Mesendoderm (in vitro differentiated cells): ENCODE measurements at regions not wholly inside any gene's neighbourhood (a gene's known extent, or its start where the extent isn't known, plus 50 kb on each side); places are given as distances from the start of the nearest gene placed in this dataset.
"Not testable (repeated sequence)": the region's sequence is repeated elsewhere in the genome, so short reads cannot be mapped to it uniquely, and the experiment has no call there.

ENCODE experiments used
- DNase-seq: peaks from one replicate; pipeline ENCODE4 v3.0.0; 2013
- H2AK5ac ChIP-seq: 2 replicates; pipeline ENCODE4 v1.6.1; 2013; ENCODE audit warnings: low read length, inconsistent platforms
- H2BK120ac ChIP-seq: 2 replicates; pipeline ENCODE4 v1.6.1; 2013; ENCODE audit warnings: low read depth, mild to moderate bottlenecking, low read length, moderate library complexity, mixed read lengths
- H2BK15ac ChIP-seq: replicated peaks from 2 replicates; pipeline ENCODE4 v1.6.1; 2013; ENCODE audit warnings: low read depth, mild to moderate bottlenecking, moderate library complexity
- H2BK5ac ChIP-seq: 2 replicates; pipeline ENCODE4 v1.6.1; 2013; ENCODE audit warnings: low read length, inconsistent platforms
- H3K18ac ChIP-seq: 2 replicates; pipeline ENCODE4 v1.6.1; 2013; ENCODE audit warnings: mild to moderate bottlenecking, low read length, mixed read lengths
- H3K23ac ChIP-seq: one replicate; pipeline ENCODE4 v1.6.1; 2013; ENCODE audit warnings: low read length
- H3K27ac ChIP-seq: 2 replicates; pipeline ENCODE4 v1.5.1; 2013; ENCODE audit warnings: low read depth, mild to moderate bottlenecking, inconsistent platforms, low read length, moderate library complexity
- H3K27me3 ChIP-seq: 2 replicates; pipeline ENCODE4 v1.6.1; 2013; ENCODE audit warnings: low read length, control low read depth, mild to moderate bottlenecking, inconsistent platforms; ENCODE audit not compliant: insufficient read depth, poor library complexity
- H3K36me3 ChIP-seq: 2 replicates; pipeline ENCODE4 v1.6.1; 2013; ENCODE audit warnings: low read length, inconsistent platforms; ENCODE audit not compliant: control insufficient read depth, insufficient read depth
- H3K4ac ChIP-seq: one replicate; pipeline ENCODE4 v1.6.1; 2013; ENCODE audit warnings: low read depth, mild to moderate bottlenecking, low read length, moderate library complexity
- H3K4me1 ChIP-seq: 2 replicates; pipeline ENCODE4 v1.6.1; 2013; ENCODE audit warnings: low read depth, low read length, inconsistent platforms; ENCODE audit not compliant: control insufficient read depth
- H3K4me2 ChIP-seq: 2 replicates; pipeline ENCODE4 v1.6.1; 2013; ENCODE audit warnings: low read length
- H3K4me3 ChIP-seq: 2 replicates; pipeline ENCODE4 v1.5.1; 2013; ENCODE audit warnings: mild to moderate bottlenecking, low read length
- H3K56ac ChIP-seq: one replicate; pipeline ENCODE4 v1.6.1; 2013; ENCODE audit warnings: low read length
- H3K79me1 ChIP-seq: 2 replicates; pipeline ENCODE4 v1.6.1; 2013; ENCODE audit warnings: low read length, inconsistent platforms
- H3K79me2 ChIP-seq: 2 replicates; pipeline ENCODE4 v1.6.1; 2013; ENCODE audit warnings: mild to moderate bottlenecking, low read length; ENCODE audit not compliant: control insufficient read depth, insufficient read depth
- H3K9ac ChIP-seq: 2 replicates; pipeline ENCODE4 v1.6.1; 2013; ENCODE audit warnings: low read length, inconsistent platforms
- H4K5ac ChIP-seq: one replicate; pipeline ENCODE4 v1.6.1; 2013; ENCODE audit warnings: low read length
- H4K8ac ChIP-seq: one replicate; pipeline ENCODE4 v1.6.1; 2013; ENCODE audit warnings: low read depth, mild to moderate bottlenecking, control low read depth, low read length, moderate library complexity
- WGBS: extraction: QIAGEN DNeasy Blood & Tissue Kit; methylation state at CpG from one replicate; pipeline ENCODE4 v1.1.7; 2013; ENCODE audit warnings: low lambda C conversion rate, missing lambda C conversion rate; ENCODE audit not compliant: insufficient coverage; ENCODE audit errors: extremely low coverage; 5-methylcytosine and 5-hydroxymethylcytosine counted together

DNA sequence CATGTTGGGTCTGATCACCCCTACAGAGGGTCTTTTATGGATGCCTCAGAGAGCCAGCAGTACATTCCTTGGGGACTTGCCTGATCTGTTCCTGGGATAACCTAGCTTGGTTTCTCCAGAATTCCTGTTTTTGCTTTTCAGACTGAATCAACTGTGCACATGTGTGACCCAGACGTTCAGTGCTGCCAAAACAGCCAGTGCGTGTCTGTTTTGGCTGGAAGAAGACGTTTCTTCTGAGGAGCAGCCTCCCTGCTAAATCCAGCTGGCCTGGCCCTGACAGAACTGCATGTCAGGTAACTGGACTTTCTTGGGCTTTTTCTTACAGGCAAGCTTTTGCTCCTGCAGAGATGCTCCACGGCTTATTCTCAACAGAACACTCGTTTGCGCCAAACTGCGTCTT, 373.3 kb upstream of the USP9Y start:
- no peak overlapping the region for H3K56ac ChIP-seq
- WGBS, result no CpG with 5 or more reads among the region's 7 CpGs
- H3K79me1 ChIP-seq, result no peaks in the 10 kb centered on the region
- H3K18ac ChIP-seq, result no peak overlapping the region
- H3K4me2 ChIP-seq, result no peak overlapping the region
- no peaks in the 10 kb centered on the region for H3K4me1 ChIP-seq
- no peak overlapping the region for H4K8ac ChIP-seq
- no peak overlapping the region for H2BK120ac ChIP-seq
- no peak overlapping the region for H4K5ac ChIP-seq
- H3K4ac ChIP-seq, result no peak overlapping the region
- H2AK5ac ChIP-seq, result no peak overlapping the region
- no peak overlapping the region for H2BK5ac ChIP-seq
- no peak overlapping the region for H3K4me3 ChIP-seq
- H3K27me3 ChIP-seq, result no peaks in the 10 kb centered on the region
- H2BK15ac ChIP-seq, result no peak overlapping the region
- DNase-seq, result no peak
- H3K9ac ChIP-seq, result no peak overlapping the region
- no peak overlapping the region for H3K23ac ChIP-seq
- H3K27ac ChIP-seq, result no peak overlapping the region
- no peaks in the 10 kb centered on the region for H3K79me2 ChIP-seq
- H3K36me3 ChIP-seq, result no peaks in the 10 kb centered on the region

DNA sequence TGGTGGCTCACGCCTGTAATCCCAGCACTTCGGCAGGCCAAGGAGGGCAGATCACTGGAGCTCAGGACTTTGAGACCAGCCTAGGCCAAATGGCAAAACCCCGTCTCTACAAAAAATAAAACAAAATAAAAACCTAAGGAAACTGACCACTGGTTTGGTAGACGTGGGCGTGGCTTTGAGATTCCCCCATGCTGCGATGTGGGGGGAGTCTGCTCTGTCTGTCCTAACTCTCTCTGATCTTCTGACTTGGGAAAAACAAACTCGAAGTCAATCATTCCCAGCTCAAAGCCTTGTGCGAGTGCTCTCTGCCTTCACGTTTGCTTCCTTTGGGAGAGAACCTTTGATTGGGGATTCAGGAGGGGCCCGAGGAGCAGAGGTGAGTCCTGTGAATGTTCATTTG, 369.1 kb upstream of the USP9Y start:
- not testable (repeated sequence) for DNase-seq, H3K4me2 ChIP-seq, H3K4ac ChIP-seq, H3K4me1 ChIP-seq, H3K79me1 ChIP-seq, H3K4me3 ChIP-seq, H3K36me3 ChIP-seq, H4K5ac ChIP-seq, H3K27ac ChIP-seq, H3K18ac ChIP-seq, H2AK5ac ChIP-seq, H2BK15ac ChIP-seq, H3K9ac ChIP-seq, H3K56ac ChIP-seq, H3K79me2 ChIP-seq, H3K23ac ChIP-seq, H2BK120ac ChIP-seq, H3K27me3 ChIP-seq, H2BK5ac ChIP-seq, H4K8ac ChIP-seq
- no CpG with 5 or more reads among the region's 10 CpGs for WGBS

DNA sequence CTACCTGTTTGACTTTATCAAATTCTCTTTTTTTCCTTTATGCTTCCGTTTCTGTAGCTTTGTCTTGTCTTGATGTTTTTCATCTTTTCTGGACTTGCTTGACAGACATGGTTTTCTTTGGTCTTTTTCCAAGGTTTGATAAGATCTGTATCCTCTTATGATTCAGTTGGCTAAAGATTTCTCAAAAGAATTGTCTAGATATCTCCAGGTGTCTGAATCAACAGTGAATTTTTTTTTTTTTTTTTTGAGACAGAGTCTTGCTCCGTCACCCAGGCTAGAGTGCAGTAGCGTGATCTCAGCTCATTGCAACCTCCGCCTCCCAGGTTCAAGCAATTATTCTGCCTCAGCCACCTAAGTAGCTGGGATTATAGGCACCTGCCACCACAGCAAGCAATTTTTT, 357.8 kb upstream of the USP9Y start:
- Histone ChIP-seq H2BK15ac (no peak overlapping the region), H3K27ac (no peak overlapping the region), H3K27me3 (no peaks in the 10 kb centered on the region), H3K23ac (no peak overlapping the region), H3K79me2 (no peaks in the 10 kb centered on the region), H3K56ac (no peak overlapping the region), H2BK5ac (no peak overlapping the region), H3K18ac (no peak overlapping the region), H3K79me1 (no peaks in the 10 kb centered on the region), H3K36me3 (no peaks in the 10 kb centered on the region), H3K9ac (no peak overlapping the region), H4K8ac (no peak overlapping the region), H2BK120ac (no peak overlapping the region), H3K4me2 (no peak overlapping the region), H3K4ac (no peak overlapping the region), H4K5ac (no peak overlapping the region), H3K4me1 (no peaks in the 10 kb centered on the region), H3K4me3 (no peak overlapping the region), H2AK5ac (no peak overlapping the region)
- no CpG with 5 or more reads among the region's 4 CpGs for WGBS
- no peak for DNase-seq

DNA sequence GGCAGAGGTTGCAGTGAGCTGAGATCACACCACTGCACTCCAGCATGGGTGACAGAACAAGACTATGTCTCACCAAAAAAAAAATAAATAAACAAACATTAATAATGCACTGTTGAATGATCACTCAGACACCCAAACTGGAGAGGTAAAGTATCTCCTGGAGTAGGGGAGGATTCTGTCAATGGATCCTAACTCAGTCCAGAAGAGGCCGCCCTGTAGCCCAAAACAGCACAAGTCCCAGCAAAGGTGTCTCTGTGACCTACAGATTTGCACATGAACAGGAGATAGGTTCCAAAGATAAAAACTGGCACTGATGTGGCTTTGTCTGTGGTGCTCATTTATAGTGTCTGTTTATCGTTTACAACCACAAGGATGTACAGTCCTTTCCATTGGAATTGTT, 352.9 kb upstream of the USP9Y start:
- H3K36me3 ChIP-seq, result no peaks in the 10 kb centered on the region
- no peaks in the 10 kb centered on the region for H3K79me1 ChIP-seq
- no peak overlapping the region for H3K23ac ChIP-seq
- H3K27me3 ChIP-seq, result no peaks in the 10 kb centered on the region
- H2AK5ac ChIP-seq, result no peak overlapping the region
- H4K5ac ChIP-seq, result no peak overlapping the region
- no CpG with 5 or more reads among the region's 2 CpGs for WGBS
- no peak overlapping the region for H2BK5ac ChIP-seq
- no peak overlapping the region for H3K9ac ChIP-seq
- no peaks in the 10 kb centered on the region for H3K4me1 ChIP-seq
- DNase-seq, result no peak
- H3K56ac ChIP-seq, result no peak overlapping the region
- no peak overlapping the region for H3K27ac ChIP-seq
- H3K4me3 ChIP-seq, result no peak overlapping the region
- no peak overlapping the region for H4K8ac ChIP-seq
- no peak overlapping the region for H3K4ac ChIP-seq
- no peak overlapping the region for H3K4me2 ChIP-seq
- H3K18ac ChIP-seq, result no peak overlapping the region
- H2BK120ac ChIP-seq, result no peak overlapping the region
- H2BK15ac ChIP-seq, result no peak overlapping the region
- H3K79me2 ChIP-seq, result no peaks in the 10 kb centered on the region

DNA sequence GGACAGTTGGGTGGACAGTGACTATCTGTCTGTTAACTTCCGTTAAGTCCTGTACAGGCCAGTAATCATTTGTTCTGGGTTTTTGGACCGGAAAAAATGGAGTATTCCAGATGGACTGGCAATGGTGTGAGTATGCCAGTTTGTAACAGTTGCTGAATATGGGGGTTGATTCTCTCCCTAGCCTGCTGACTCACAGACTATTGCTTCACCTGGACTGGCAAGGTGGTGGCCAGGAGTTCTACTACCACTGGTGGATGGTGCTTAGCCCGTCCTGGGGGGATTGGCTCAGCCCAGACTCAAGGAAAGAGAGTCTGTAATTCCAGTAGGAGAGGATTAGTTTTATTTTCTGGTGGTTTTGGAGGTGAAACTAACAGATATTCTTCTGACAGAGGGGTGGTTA, 343.8 kb upstream of the USP9Y start:
- H2AK5ac ChIP-seq, result no peak overlapping the region
- no peaks in the 10 kb centered on the region for H3K4me1 ChIP-seq
- no peak overlapping the region for H3K27ac ChIP-seq
- no CpG with 5 or more reads among the region's 3 CpGs for WGBS
- H4K5ac ChIP-seq, result no peak overlapping the region
- H3K4me3 ChIP-seq, result no peak overlapping the region
- H2BK120ac ChIP-seq, result no peak overlapping the region
- H3K4me2 ChIP-seq, result no peak overlapping the region
- no peaks in the 10 kb centered on the region for H3K36me3 ChIP-seq
- no peak overlapping the region for H4K8ac ChIP-seq
- DNase-seq, result no peak
- H3K4ac ChIP-seq, result no peak overlapping the region
- no peak overlapping the region for H3K23ac ChIP-seq
- H3K79me2 ChIP-seq, result no peaks in the 10 kb centered on the region
- H2BK5ac ChIP-seq, result no peak overlapping the region
- no peak overlapping the region for H3K18ac ChIP-seq
- H3K27me3 ChIP-seq, result no peaks in the 10 kb centered on the region
- no peak overlapping the region for H2BK15ac ChIP-seq
- no peak overlapping the region for H3K56ac ChIP-seq
- H3K79me1 ChIP-seq, result no peaks in the 10 kb centered on the region
- no peak overlapping the region for H3K9ac ChIP-seq

DNA sequence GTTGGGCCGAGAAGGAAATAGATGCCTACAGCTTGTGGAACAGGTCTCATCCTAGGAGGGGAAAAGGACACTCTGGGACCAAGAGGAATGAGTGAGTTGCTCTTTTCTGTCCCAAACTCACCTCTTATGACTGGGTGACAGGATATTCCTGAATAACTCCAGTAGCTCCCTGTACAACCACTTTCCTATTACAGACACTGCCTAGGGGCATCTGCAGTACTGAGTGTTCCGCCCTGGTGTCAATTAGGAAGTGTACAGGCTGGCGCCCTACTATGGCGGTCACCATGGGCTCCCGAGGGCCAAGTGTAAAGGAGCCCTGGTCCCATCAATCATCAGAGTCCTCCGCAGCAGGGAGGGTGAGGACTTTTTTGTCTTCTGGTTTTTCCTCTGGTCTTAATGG, 343.4 kb upstream of the USP9Y start:
- Histone ChIP-seq H3K4me2 (no peak overlapping the region), H3K79me2 (no peaks in the 10 kb centered on the region), H2AK5ac (no peak overlapping the region), H3K79me1 (no peaks in the 10 kb centered on the region), H3K9ac (no peak overlapping the region), H3K36me3 (no peaks in the 10 kb centered on the region), H3K27me3 (no peaks in the 10 kb centered on the region), H2BK5ac (no peak overlapping the region), H3K4me1 (no peaks in the 10 kb centered on the region), H3K56ac (no peak overlapping the region), H4K5ac (no peak overlapping the region), H4K8ac (no peak overlapping the region), H2BK120ac (no peak overlapping the region), H2BK15ac (no peak overlapping the region), H3K4me3 (no peak overlapping the region), H3K4ac (no peak overlapping the region), H3K23ac (no peak overlapping the region), H3K27ac (no peak overlapping the region), H3K18ac (no peak overlapping the region)
- DNase-seq, result no peak
- no CpG with 5 or more reads among the region's 6 CpGs for WGBS
